ENCODE measurements at regions not wholly inside any gene's neighbourhood (a gene's known extent, or its start where the extent isn't known, plus 50 kb on each side); places are given as distances from the start of the nearest gene placed in this dataset.
"Not testable (repeated sequence)": the region's sequence is repeated elsewhere in the genome, so short reads cannot be mapped to it uniquely, and the experiment has no call there.

- DNase-seq, result no peak
These were observed 104.5 kb downstream of the ZMAT3 start for GRCh38 chr3:178967177-178967532.

DNA sequence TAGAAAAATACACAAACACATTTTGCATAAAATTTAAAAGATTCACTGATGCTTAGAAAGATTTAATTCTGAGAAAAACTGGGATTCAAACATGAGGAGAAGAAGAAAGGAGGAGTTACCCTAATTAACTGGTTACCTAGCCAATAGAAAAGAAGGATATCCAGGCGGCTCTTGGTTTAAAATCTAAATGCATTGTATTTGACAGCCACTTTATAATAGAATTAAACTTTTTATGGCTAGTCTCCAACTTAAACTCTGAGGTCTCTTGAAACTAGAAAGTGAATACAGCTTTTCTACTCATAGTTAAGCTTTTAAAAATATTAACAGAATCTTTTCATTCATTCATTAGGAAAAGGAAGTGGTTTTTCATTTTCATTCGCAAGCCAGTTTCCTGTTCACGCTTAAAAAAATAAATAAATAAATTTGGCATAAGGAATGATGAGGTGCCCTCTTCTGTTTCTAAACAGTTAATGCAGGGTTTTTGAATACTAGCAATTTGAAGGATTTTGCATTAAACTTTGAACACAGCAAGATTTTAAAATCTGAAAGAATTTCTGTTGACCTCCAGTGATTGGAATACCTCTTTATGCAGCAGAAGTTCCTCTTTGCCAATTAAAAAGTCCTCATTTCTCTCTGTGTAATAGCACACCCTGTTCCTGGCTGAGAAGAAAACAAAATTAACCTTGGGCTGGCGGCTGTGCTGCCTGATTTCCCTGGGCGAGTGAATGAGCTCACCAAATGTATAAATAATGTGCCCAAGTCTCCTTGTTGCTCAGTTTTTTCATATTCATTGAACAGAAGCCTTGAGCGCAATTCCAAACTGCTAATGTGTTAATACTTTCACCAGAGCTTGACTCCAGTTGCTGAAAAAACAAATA lies 105.1 kb downstream of the ZMAT3 start:
- DNase-seq, result peak; percentile 48

- DNase-seq, result no peak
These were observed 107.1 kb downstream of the ZMAT3 start for GRCh38 chr3:178964551-178964950.

DNA sequence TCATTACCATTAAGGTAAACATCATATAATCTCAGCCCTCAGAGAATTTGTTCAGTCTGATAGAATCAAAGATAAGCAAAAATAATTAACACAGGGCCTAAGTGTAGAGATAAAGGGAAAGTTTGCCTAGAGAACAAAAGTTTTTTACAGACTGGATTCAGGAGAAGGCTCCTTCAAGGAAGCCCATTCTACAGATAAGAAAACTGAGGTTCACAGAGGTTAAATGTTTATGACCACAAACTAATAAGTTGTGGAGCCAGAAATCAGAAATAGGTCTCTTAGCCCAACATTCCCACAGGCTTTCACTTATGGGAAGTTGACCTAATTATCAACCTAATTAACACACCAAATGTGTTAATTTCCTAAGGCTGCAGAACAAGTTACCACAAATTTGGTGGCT lies 110.7 kb downstream of the ZMAT3 start:
- DNase-seq, result no peak

DNA sequence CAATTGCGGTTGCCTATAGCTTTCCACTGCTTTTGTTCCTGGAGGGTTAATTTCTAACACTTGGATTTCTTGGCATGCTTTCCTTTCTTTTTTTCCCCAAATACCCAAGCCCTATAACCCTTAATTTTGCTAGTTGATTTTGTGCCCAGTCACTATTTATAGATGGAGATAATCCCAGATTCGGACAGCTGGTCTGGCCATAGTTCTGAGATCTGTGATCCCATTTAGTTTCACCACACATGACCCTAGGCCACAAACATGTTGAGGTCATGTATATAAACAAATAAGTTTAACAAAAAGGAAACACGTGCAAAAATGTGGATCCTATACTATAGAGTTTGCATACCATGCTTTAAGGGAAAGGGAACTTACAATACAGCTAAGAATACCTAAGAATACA lies 111.4 kb downstream of the ZMAT3 start:
- no peak for DNase-seq

DNA sequence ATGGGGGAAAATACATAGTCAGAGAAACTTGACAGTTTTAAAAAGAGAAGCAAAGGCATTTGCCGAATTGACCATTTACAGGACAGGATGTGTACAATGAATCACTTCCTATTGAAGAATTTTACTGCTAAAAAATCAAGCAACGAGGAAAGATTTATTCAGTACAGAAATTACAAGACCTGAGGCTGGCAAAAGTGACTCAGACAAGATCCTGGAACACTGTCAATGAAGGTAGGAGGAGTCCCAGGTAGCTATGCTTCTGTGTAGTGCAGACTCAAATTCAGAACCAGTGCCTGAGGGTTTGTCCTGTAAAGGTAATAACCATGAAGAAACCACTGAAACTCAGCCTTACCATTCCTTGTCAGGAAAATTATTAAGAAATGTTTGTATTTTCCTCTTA lies 120.9 kb downstream of the ZMAT3 start:
- no peak for DNase-seq

GRCh38 chr3:178949896-178950295 lies 121.7 kb downstream of the ZMAT3 start:
- DNase-seq, result no peak

DNA sequence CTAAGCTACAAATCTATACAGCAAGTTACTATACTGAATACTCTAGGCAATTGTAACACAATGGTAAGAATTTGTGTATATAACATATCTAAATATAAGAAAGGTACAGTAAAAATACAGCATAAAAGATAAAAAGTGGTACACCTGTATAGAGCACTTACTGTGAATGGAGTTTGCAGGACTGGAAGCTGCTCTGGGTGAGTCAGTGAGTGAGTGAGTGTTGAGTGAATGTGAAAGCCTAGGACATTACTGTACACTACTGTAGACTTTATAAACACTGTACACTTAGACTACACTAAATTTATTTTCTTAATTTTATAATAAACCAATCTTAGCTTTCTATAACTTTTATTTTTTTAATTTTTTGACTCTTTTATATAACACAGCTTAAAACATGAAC lies 123.1 kb downstream of the ZMAT3 start:
- no peak for DNase-seq

DNA sequence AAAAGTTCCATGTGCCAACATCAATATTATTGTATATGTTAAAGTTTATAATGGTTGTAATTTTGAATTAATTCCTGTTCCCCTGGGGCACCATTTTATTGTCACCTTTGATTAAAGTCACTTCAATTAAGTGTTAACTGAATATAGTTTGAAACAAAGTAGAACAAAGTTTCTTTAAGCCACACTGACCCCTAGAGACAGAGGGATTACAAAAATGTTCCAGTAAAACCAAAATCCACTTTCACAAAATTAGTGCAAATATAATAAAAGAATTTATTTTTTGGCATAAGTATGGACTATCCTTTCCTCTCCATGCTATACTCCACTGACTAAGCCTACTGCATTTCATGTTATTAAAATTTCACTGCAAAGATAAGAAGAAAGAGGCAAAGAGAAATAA lies 123.9 kb downstream of the ZMAT3 start:
- no peak for DNase-seq

DNA sequence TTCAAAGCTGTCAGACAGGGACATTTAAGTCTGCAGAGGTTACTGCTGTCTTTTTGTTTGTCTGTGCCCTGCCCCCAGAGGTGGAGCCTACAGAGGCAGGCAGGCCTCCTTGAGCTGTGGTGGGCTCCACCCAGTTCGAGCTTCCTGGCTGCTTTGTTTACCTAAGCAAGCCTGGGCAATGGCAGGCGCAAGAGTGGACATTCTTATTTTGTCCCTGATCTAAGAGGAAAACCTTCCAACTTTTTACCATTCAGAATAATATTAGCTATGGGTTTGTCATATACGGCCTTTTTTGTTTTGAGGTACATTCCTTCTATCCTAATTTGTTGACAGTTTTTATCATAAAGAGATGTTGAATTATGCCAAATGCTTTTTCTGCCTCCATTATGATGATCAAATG lies 129.3 kb downstream of the ZMAT3 start:
- DNase-seq, result not testable (repeated sequence)

- DNase-seq, result no peak
These were observed 141.5 kb downstream of the ZMAT3 start for GRCh38 chr3:178930116-178930515.

GRCh38 chr3:178916223-178916622 lies 155.4 kb downstream of the ZMAT3 start:
- no peak for DNase-seq

GRCh38 chr3:178915365-178915764 lies 156.2 kb downstream of the ZMAT3 start:
- DNase-seq, result no peak

DNA sequence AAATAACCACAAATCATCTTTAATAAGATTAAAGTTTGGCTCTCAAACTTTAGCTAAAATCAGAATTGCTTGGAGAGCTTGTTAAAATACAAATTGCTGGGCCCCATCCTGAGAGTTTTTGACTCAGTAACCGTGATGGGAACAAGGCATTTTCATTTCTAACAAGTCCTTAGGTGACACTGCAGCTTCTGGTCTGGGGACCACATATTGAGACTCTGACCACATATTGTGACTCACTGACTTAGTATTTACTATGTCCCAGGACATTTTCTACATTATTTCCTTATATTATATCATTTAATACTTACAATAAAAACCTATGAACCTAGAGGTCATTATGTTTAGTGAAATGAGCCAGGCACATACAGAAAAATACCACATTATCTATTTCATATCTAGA lies 164.5 kb downstream of the ZMAT3 start:
- DNase-seq, result no peak

DNA sequence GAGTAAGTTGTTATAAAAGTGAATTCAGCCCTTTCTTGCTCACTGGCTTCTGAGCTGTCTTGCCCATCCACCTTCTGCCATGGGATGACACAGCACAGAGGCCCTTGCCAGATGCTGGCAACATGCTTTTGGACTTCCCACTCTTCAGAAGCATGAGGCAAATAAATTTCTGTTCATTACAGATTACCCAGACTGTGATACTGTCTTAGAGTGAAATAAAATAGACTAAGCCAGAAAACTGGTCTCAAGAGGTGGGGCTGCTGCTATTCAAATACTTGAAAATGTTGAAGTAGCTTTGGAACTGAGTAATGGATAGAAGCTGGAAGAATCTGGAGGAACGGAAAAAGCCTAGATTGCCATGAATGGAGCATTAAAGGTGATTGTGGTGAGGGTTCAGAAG lies 170.4 kb downstream of the ZMAT3 start:
- DNase-seq, result no peak

DNA sequence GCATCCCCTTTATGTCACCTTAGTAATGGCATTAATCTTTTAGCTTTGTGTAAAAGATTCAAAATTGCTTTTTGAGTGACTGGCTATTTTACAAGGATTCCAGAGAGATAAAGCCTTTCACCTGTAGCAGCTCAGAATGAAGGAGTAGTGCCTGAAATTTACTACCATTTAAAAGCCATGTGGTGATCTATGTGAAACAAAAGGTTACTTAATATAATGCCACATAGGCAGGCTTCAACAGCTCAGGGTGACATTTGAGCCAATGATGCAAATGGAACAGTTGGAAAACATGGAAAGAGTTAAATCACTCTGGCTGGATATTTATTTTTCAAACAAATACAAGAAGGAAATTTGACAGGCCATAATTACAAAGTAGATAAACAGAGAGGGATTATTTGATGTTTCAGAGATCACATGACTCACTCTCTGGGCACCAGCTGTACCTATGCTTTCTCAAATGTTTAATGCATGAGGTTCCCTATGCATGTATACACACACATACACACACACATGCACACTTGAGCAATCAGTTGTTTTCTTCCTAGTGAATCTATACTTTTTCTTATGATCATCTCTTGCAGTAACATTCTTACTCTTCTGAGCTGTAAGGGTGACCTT lies 171.5 kb downstream of the ZMAT3 start:
- peak; percentile 96 for DNase-seq

DNA sequence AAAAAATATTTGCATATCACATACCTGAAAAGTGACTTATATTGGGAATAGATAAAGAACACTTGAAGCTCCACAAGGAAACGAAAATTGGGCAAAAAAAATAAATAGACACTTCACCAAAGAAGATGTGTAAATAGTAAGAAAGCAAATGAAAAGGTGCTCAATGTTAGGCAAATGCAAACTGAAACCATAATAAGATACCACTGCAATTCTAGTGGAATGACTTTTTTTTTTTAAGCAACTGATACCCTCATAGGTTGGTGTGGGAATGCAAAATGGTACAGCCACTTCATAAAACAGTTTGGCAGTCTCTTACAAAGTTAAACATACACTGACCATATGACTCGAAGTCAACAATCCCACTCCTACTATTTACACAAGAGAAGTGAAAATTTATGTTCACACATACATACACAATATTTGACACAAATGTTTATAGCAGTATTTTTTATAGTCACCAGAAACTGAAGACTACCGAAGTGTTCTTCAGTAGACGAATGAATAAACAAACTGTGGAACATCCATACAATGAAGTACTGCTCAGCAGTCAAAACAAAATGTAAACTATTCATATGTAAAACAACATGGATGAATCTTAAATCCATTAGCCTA lies 176.3 kb downstream of the ZMAT3 start:
- DNase-seq, result no peak
